CD4-positive, alpha-beta T cell (primary cell): ENCODE measurements at regions not wholly inside any gene's neighbourhood (a gene's known extent, or its start where the extent isn't known, plus 50 kb on each side); places are given as distances from the start of the nearest gene placed in this dataset.

Experiments
- ATAC-seq: fragments of 200-7000 bp; cut with Tn5 transposase; one replicate; pipeline ENCODE4 v1.10.0; 2022; ENCODE audit warnings: mild to moderate bottlenecking; ENCODE audit not compliant: poor library complexity
- CTCF ChIA-PET: fragments of 350-600 bp; sonication (Branson Sonifier 250); formaldehyde crosslinking; loops from one replicate; lab custom pipeline; 2021; ENCODE audit warnings: antibody characterized with exemption, inconsistent platforms; lab: Charles Lee
- POLR2A ChIA-PET: fragments of 350-600 bp; sonication (Branson Sonifier 250); formaldehyde crosslinking; loops from one replicate; lab custom pipeline; 2021; ENCODE audit warnings: antibody characterized with exemption, inconsistent platforms; lab: Charles Lee
- DNase-seq, 14 experiments: peaks; one replicate each; pipeline ENCODE4 v3.0.0-alpha.2; 2013 to 2020; ENCODE audit warnings: mixed read lengths in 2 of 14
- H3K27ac ChIP-seq, 2 donors: one replicate each; pipeline versions ENCODE4 v1.5.1 to v1.7.0; 2013; ENCODE audit warnings: low read length in 2 of 2, low read depth in 1 of 2, mild to moderate bottlenecking in 1 of 2
- H3K27me3 ChIP-seq, 2 experiments: 1 replicate in 1 of 2; 2 replicates in 1 of 2; pipeline versions ENCODE4 v1.6.1 to v1.7.0; 2013; ENCODE audit warnings: low read length in 2 of 2, control low read depth in 1 of 2, mild to moderate bottlenecking in 1 of 2, moderate library complexity in 1 of 2; ENCODE audit not compliant: insufficient read depth in 2 of 2, control insufficient read depth in 1 of 2
- H3K36me3 ChIP-seq: one replicate; pipeline ENCODE4 v1.6.1; 2013; ENCODE audit warnings: low read length, control low read depth; ENCODE audit not compliant: insufficient read depth
- H3K4me1 ChIP-seq: one replicate; pipeline ENCODE4 v1.6.1; 2013; ENCODE audit warnings: low read length, control low read depth; ENCODE audit not compliant: insufficient read depth
- H3K4me3 ChIP-seq: one replicate; pipeline ENCODE4 v1.5.1; 2013; ENCODE audit warnings: mild to moderate bottlenecking, low read length, moderate library complexity
- H3K9me3 ChIP-seq, 2 experiments: 1 replicate in 1 of 2; 2 replicates in 1 of 2; pipeline versions ENCODE4 v1.6.1 to v1.7.0; 2013; ENCODE audit warnings: low read length in 2 of 2, mild to moderate bottlenecking in 2 of 2, control low read depth in 1 of 2, moderate library complexity in 1 of 2; ENCODE audit not compliant: control insufficient read depth in 1 of 2, insufficient read depth in 1 of 2
- H3K27ac Mint-ChIP-seq: one replicate; pipeline ENCODE4 v1.8.0; 2020; ENCODE audit warnings: mixed read lengths
- H3K27me3 Mint-ChIP-seq: one replicate; pipeline ENCODE4 v1.8.0; 2021; ENCODE audit warnings: mixed read lengths
- H3K36me3 Mint-ChIP-seq: one replicate; pipeline ENCODE4 v1.8.0; 2021; ENCODE audit warnings: low read depth, mixed read lengths
- H3K4me1 Mint-ChIP-seq: one replicate; pipeline ENCODE4 v1.8.0; 2021; ENCODE audit warnings: low read depth, mixed read lengths
- H3K4me3 Mint-ChIP-seq: one replicate; pipeline ENCODE4 v1.8.0; 2020; ENCODE audit warnings: mild to moderate bottlenecking, mixed read lengths
- H3K9me3 Mint-ChIP-seq: one replicate; pipeline ENCODE4 v1.8.0; 2020; ENCODE audit warnings: mixed read lengths
- CTCF ChIP-seq: fragments of 200-600 bp; IDR thresholded peaks from one replicate; pipeline ENCODE4 v1.8.0; 2022; ENCODE audit warnings: antibody characterized with exemption, mild to moderate bottlenecking
- intact Hi-C, 2 experiments: fragments of 100-400 bp; cut with DNase I in 1 of 2; cut with micrococcal nuclease in 1 of 2; formaldehyde crosslinking; loops; one replicate each; pipeline versions ENCODE4 v1.15.1 to v1.9.0; 2023 to 2025; cut with DNase I, micrococcal nuclease

- no peak for DNase-seq
- no peaks in the 10 kb centered on the region for H3K36me3 ChIP-seq
- TF ChIP-seq CTCF: no peak
- Mint-ChIP-seq H3K27me3 (no peaks in the 10 kb centered on the region), H3K4me3 (no peak overlapping the region), H3K9me3 (no peaks in the 10 kb centered on the region), H3K4me1 (no peaks in the 10 kb centered on the region), H3K36me3 (no peaks in the 10 kb centered on the region), H3K27ac (no peak overlapping the region)
- CTCF ChIA-PET: no interaction called here
- ATAC-seq: no peak
- POLR2A ChIA-PET: no interaction called here
- H3K27ac ChIP-seq: no peak overlapping the region
- intact Hi-C loops: no loop called here
- H3K4me3 ChIP-seq: no peak overlapping the region
- no peaks in the 10 kb centered on the region for H3K4me1 ChIP-seq
- H3K27me3 ChIP-seq: no peaks in the 10 kb centered on the region
- peaks cover 0 to 2% of the 10 kb centered on the region in 2 experiments for H3K9me3 ChIP-seq
Observed at GRCh38 chr6:50116390-50116789, 66.7 kb upstream of the DEFB112 start.

- Histone ChIP-seq H3K27me3 (no peaks in the 10 kb centered on the region), H3K36me3 (no peaks in the 10 kb centered on the region), H3K4me3 (no peak overlapping the region), H3K27ac (no peak overlapping the region), H3K4me1 (no peaks in the 10 kb centered on the region), H3K9me3 (peaks cover 0 to 5% of the 10 kb centered on the region in 2 experiments)
- no peaks in the 10 kb centered on the region for H3K27me3 Mint-ChIP-seq
- H3K4me1 Mint-ChIP-seq: no peaks in the 10 kb centered on the region
- DNase-seq (no peak), ATAC-seq (no peak)
- no peak for TF ChIP-seq CTCF
- H3K27ac Mint-ChIP-seq: no peak overlapping the region
- intact Hi-C loops: no loop called here
- no peaks in the 10 kb centered on the region for H3K9me3 Mint-ChIP-seq
- H3K4me3 Mint-ChIP-seq: no peak overlapping the region
- no peaks in the 10 kb centered on the region for H3K36me3 Mint-ChIP-seq
- ChIA-PET POLR2A (no interaction called here), CTCF (no interaction called here)
Observed at GRCh38 chr6:50116797-50117542, 67.2 kb upstream of the DEFB112 start.

GRCh38 chr6:50120300-50120699 is 70.6 kb upstream of the DEFB112 start:
- POLR2A ChIA-PET: no interaction called here
- Mint-ChIP-seq H3K27ac (no peak overlapping the region), H3K4me3 (no peak overlapping the region), H3K9me3 (no peaks in the 10 kb centered on the region), H3K4me1 (no peaks in the 10 kb centered on the region), H3K36me3 (no peaks in the 10 kb centered on the region), H3K27me3 (no peaks in the 10 kb centered on the region)
- TF ChIP-seq CTCF: no peak
- no peak for ATAC-seq
- Histone ChIP-seq H3K9me3 (peaks cover 0 to 5% of the 10 kb centered on the region in 2 experiments), H3K4me1 (no peaks in the 10 kb centered on the region), H3K27ac (no peak overlapping the region), H3K27me3 (no peaks in the 10 kb centered on the region), H3K36me3 (no peaks in the 10 kb centered on the region), H3K4me3 (no peak overlapping the region)
- CTCF ChIA-PET: no interaction called here
- no peak for DNase-seq
- intact Hi-C loops: loop anchor here in 1 of 2 experiments (10.0 kb wide), 1 partner anchor 1895 kb away; no protein-coding TSS in a partner anchor
